GM18520 (cell line): ENCODE measurements at regions not wholly inside any gene's neighbourhood (a gene's known extent, or its start where the extent isn't known, plus 50 kb on each side); places are given as distances from the start of the nearest gene placed in this dataset.
A peak's percentile ranks its signal among the peaks of the same experiment; 100 is the strongest.
"Not testable (repeated sequence)": the region's sequence is repeated elsewhere in the genome, so short reads cannot be mapped to it uniquely, and the experiment has no call there.

Experiments
- ATAC-seq: cut with Tn5 transposase; IDR thresholded peaks from one replicate; pipeline ENCODE4 v1.9.1; 2021; ENCODE audit not compliant: unreplicated experiment

GRCh38 chr14:44453433-44454171, 53.5 kb downstream of the FSCB start:
- peak; percentile 41 for ATAC-seq

GRCh38 chr14:44450232-44450631, 56.9 kb downstream of the FSCB start:
- not testable (repeated sequence) for ATAC-seq

- no peak for ATAC-seq
Observed at GRCh38 chr14:44449680-44450079, 57.4 kb downstream of the FSCB start.

- no peak for ATAC-seq
Observed at GRCh38 chr14:44448951-44449358, 58.1 kb downstream of the FSCB start.

GRCh38 chr14:44446965-44447364, 60.1 kb downstream of the FSCB start:
- ATAC-seq = no peak

GRCh38 chr14:44444454-44444853, 62.6 kb downstream of the FSCB start:
- no peak for ATAC-seq

GRCh38 chr14:44438936-44439335, 68.1 kb downstream of the FSCB start:
- no peak for ATAC-seq

GRCh38 chr14:44438221-44438620, 68.9 kb downstream of the FSCB start:
- ATAC-seq = no peak

- no peak for ATAC-seq
Observed at GRCh38 chr14:44436458-44436857, 70.6 kb downstream of the FSCB start.

- ATAC-seq = no peak
Observed at GRCh38 chr14:44428231-44428945, 78.7 kb downstream of the FSCB start.

GRCh38 chr14:44422699-44423098, 84.4 kb downstream of the FSCB start:
- no peak for ATAC-seq

GRCh38 chr14:44420226-44420625, 86.9 kb downstream of the FSCB start:
- ATAC-seq = no peak

- ATAC-seq = no peak
Observed at GRCh38 chr14:44418856-44419255, 88.2 kb downstream of the FSCB start.

- no peak for ATAC-seq
Observed at GRCh38 chr14:44417809-44418208, 89.3 kb downstream of the FSCB start.

GRCh38 chr14:44414646-44415045, 92.4 kb downstream of the FSCB start:
- no peak for ATAC-seq

GRCh38 chr14:44412858-44413569, 94.1 kb downstream of the FSCB start:
- no peak for ATAC-seq

- no peak for ATAC-seq
Observed at GRCh38 chr14:44405011-44405486, 102.0 kb downstream of the FSCB start.

GRCh38 chr14:44404599-44404998, 102.5 kb downstream of the FSCB start:
- ATAC-seq = no peak

- no peak for ATAC-seq
Observed at GRCh38 chr14:44404036-44404435, 103.0 kb downstream of the FSCB start.

- ATAC-seq = no peak
Observed at GRCh38 chr14:44403193-44403592, 103.9 kb downstream of the FSCB start.

GRCh38 chr14:44396226-44396625, 110.9 kb downstream of the FSCB start:
- ATAC-seq = no peak

- ATAC-seq = no peak
Observed at GRCh38 chr14:44392984-44393383, 114.1 kb downstream of the FSCB start.
